Muscle layer of duodenum (tissue), 2 donors: ENCODE measurements at regions not wholly inside any gene's neighbourhood (a gene's known extent, or its start where the extent isn't known, plus 50 kb on each side); places are given as distances from the start of the nearest gene placed in this dataset.
"Not testable (repeated sequence)": the region's sequence is repeated elsewhere in the genome, so short reads cannot be mapped to it uniquely, and the experiment has no call there.

ENCODE experiments used
- H3K27ac ChIP-seq: one replicate; pipeline ENCODE4 v1.7.0; 2013; ENCODE audit warnings: mild to moderate bottlenecking, low read length
- H3K27me3 ChIP-seq: one replicate; pipeline ENCODE4 v1.7.0; 2013; ENCODE audit warnings: low read depth, mild to moderate bottlenecking, control low read depth, low read length
- H3K36me3 ChIP-seq, 2 donors: one replicate each; pipeline ENCODE4 v1.7.0; 2013; ENCODE audit warnings: low read length in 2 of 2, control low read depth in 1 of 2, mild to moderate bottlenecking in 1 of 2; ENCODE audit not compliant: insufficient read depth in 2 of 2, control insufficient read depth in 1 of 2
- H3K4me1 ChIP-seq, 2 donors: one replicate each; pipeline ENCODE4 v1.7.0; 2013; ENCODE audit warnings: low read length in 2 of 2, mild to moderate bottlenecking in 2 of 2, control low read depth in 1 of 2, moderate library complexity in 1 of 2; ENCODE audit not compliant: insufficient read depth in 2 of 2, control insufficient read depth in 1 of 2
- H3K4me3 ChIP-seq, 2 donors: one replicate each; pipeline ENCODE4 v1.7.0; 2013; ENCODE audit warnings: low read length in 2 of 2, low read depth in 1 of 2, mild to moderate bottlenecking in 1 of 2
- H3K9me3 ChIP-seq, 2 donors: one replicate each; pipeline ENCODE4 v1.7.0; 2013; ENCODE audit warnings: low read length in 2 of 2, control low read depth in 1 of 2, mild to moderate bottlenecking in 1 of 2; ENCODE audit not compliant: control insufficient read depth in 1 of 2
- donor health status: healthy.

DNA sequence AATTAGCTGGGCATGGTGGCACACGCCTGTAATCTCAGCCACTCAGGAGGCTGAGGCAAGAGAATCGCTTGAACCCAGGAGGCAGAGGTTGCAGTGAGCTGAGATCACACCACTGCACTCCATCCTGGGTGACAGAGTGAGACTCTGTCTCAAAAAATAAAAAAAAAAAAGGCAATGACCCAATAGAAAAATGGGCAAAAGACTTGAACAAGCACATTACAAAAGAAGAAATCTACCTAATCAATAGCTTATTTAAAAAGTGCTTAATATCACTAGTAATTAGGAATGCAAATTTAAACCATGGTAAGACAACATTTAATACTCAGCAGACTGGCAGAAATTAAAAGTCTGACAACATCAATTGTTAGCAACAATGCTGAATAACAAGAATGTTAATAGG is 163.6 kb upstream of the C11orf58 start:
- not testable (repeated sequence) for H3K27ac ChIP-seq, H3K4me1 ChIP-seq, H3K36me3 ChIP-seq, H3K4me3 ChIP-seq, H3K9me3 ChIP-seq, H3K27me3 ChIP-seq

DNA sequence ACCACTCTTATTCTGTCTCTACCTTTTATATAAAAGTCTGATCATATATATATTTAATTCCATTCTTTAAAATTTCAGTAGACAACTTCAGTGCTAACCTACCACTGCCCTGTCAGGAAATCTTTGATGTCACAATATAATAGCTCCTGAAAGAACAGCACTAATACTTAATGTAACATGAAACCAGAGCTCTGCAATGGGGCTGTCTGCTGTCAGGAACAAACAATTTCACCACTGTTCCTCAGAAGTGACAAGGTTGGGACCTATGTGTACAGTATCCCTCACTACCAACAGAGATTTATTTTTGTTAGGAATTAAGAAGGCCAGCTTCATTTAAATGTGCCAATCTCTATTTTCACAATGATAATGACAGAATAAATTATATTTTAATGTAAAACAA is 165.5 kb upstream of the C11orf58 start:
- H3K36me3 ChIP-seq, result no peaks in the 10 kb centered on the region
- H3K4me1 ChIP-seq, result no peaks in the 10 kb centered on the region
- no peaks in the 10 kb centered on the region for H3K9me3 ChIP-seq
- no peak overlapping the region for H3K27ac ChIP-seq
- no peaks in the 10 kb centered on the region for H3K27me3 ChIP-seq
- no peak overlapping the region for H3K4me3 ChIP-seq

DNA sequence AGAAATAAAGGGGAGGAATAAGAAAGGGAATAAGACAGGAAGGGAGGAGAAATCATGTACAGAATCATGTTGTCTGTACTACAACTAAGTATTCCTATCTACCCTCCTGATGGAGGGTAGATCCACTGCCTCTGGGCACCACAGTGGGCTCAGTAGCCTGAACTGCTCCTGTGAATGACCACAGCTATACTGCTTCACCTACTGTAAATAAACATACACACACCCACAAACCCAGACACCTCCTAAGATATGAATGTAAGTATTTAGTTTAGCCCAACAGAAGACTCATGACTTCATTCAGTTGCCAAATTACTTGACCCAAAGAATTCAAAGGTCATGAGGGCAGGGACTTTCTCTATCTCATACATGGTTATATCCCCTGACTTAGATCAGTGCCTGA is 177.3 kb upstream of the C11orf58 start:
- H3K4me3 ChIP-seq, result no peak overlapping the region
- H3K9me3 ChIP-seq, result no peaks in the 10 kb centered on the region
- no peaks in the 10 kb centered on the region for H3K36me3 ChIP-seq
- no peak overlapping the region for H3K27ac ChIP-seq
- no peaks in the 10 kb centered on the region for H3K27me3 ChIP-seq
- no peaks in the 10 kb centered on the region for H3K4me1 ChIP-seq

DNA sequence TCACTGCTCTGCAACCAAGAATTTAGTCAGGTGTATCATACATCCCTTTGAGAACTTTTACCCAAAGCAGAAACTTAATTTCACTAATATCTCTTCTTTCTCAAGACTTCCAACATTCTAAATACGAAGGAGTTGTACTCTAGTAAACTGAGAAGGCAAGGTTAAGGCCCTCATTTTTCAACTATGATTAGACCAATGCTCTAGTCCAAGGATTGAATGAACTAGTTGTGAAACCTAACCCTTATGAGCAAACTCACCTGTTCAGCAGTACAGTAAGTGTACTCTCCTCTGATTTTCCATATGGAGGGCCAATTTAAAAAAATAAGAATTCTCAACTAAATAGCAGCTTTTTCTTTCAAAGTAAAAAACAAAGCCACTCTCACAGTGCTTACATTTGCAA is 180.0 kb upstream of the C11orf58 start:
- Histone ChIP-seq H3K4me1 (no peaks in the 10 kb centered on the region), H3K27ac (no peak overlapping the region)

DNA sequence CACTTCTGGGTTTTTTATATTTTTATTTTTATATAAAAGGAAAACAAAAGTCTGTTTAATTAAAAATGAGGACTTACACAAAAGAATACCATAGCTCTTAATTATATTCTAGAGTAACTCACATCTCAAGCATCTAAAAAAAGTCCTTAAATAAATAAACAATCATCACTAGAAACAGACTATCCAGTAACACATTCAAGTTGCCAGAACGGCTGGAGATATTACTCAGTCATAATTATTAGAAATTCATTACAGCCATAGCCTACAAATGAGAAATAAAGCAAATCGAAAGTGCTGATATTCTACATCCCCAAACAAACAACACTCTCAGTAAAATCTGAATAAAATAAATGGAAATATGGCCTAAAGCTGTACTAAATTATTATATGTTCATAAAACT is 182.5 kb upstream of the C11orf58 start:
- Histone ChIP-seq H3K4me1 (no peaks in the 10 kb centered on the region), H3K27me3 (no peaks in the 10 kb centered on the region), H3K36me3 (no peaks in the 10 kb centered on the region), H3K4me3 (no peak overlapping the region), H3K9me3 (no peaks in the 10 kb centered on the region), H3K27ac (no peak overlapping the region)

More for the DNA sequence above, 180.0 kb upstream of the C11orf58 start:
- H3K4me3 ChIP-seq, result no peak overlapping the region
- no peaks in the 10 kb centered on the region for H3K27me3 ChIP-seq
- H3K36me3 ChIP-seq, result no peaks in the 10 kb centered on the region
- no peaks in the 10 kb centered on the region for H3K9me3 ChIP-seq

DNA sequence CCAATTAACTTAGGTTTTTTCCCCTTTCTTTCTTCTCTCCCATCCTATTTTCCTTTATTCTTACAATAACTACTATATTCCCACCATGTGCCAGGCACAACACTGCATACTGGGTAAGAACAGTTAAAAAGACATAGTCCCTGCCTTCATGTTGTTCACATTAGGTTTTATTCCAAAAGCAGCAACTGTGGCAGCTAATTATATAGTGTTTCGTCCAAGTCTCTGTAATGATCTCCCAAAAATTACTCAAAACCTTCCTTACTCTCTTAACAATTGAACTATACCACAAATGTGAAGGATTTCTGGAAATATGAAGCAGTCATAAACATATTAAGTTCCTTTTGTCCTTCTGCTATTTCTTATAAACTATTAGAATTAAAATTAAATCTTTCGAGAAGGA is 184.1 kb upstream of the C11orf58 start:
- H3K4me1 ChIP-seq, result no peaks in the 10 kb centered on the region
- no peaks in the 10 kb centered on the region for H3K36me3 ChIP-seq
- no peak overlapping the region for H3K4me3 ChIP-seq
- no peak overlapping the region for H3K27ac ChIP-seq
- peaks cover 0 to 5% of the 10 kb centered on the region in 2 donors for H3K9me3 ChIP-seq
- no peaks in the 10 kb centered on the region for H3K27me3 ChIP-seq

DNA sequence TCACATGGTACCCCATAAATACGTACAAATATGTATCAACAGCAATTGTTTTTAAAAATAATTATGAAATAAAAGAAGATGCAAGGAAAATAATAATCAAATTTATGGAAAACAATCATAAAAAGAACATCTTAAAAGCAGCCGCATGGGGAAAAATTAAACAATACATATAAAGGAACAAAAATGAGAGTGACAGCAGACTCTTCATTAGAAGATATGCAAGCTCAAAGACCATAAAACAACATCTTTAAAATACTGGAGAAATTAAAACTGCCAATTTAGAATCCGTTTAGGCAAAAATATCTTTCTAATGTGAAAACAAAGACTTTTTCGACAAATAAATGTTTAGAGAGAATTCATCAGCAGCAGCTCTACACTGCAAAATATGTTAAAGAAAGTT is 190.6 kb upstream of the C11orf58 start:
- Histone ChIP-seq H3K27ac (no peak overlapping the region), H3K4me1 (no peaks in the 10 kb centered on the region), H3K36me3 (no peaks in the 10 kb centered on the region), H3K4me3 (no peak overlapping the region), H3K9me3 (peaks cover 0 to 5% of the 10 kb centered on the region in 2 donors), H3K27me3 (no peaks in the 10 kb centered on the region)

DNA sequence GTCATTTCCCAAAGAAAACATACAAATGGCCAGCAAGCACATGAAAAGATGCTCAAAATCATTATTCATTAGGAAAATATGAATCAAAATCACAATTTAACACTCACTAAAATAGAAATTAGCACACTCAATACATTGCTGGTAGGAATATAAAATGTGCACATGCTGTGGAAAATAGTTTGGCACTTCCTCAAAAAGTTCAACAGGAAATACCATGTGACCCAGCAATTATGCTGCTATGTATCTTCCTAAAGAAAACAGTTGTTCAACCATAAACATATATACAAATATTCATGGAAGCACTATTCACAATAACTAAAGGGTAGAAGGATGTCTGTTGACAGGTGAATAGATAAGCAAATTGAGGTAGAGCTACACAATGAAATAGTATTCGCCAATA is 187.3 kb upstream of the SOX6 start:
- Histone ChIP-seq H3K4me1 (no peaks in the 10 kb centered on the region), H3K9me3 (no peaks in the 10 kb centered on the region), H3K4me3 (no peak overlapping the region), H3K27me3 (no peaks in the 10 kb centered on the region), H3K27ac (no peak overlapping the region), H3K36me3 (no peaks in the 10 kb centered on the region)

DNA sequence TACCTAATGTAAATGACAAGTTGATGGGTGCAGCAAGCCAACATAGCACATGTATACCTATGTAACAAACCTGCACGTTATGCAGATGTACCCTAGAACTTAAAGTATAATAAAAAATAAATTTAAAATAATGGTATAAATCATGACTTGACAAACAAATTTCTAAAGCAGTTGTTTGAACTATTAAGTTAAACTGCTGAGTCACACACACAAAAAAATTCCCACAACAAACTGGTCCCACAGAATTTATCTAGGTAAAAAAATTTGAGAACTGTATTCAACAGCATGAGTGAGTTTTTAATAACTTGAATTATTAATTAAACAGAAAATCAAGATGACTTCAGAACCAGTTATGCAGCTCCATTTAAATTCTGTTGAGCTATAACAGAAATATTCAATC is 186.0 kb upstream of the SOX6 start:
- H3K4me1 ChIP-seq, result no peaks in the 10 kb centered on the region
- H3K9me3 ChIP-seq, result no peaks in the 10 kb centered on the region
- H3K36me3 ChIP-seq, result no peaks in the 10 kb centered on the region
- H3K4me3 ChIP-seq, result no peak overlapping the region
- H3K27me3 ChIP-seq, result no peaks in the 10 kb centered on the region
- no peak overlapping the region for H3K27ac ChIP-seq

DNA sequence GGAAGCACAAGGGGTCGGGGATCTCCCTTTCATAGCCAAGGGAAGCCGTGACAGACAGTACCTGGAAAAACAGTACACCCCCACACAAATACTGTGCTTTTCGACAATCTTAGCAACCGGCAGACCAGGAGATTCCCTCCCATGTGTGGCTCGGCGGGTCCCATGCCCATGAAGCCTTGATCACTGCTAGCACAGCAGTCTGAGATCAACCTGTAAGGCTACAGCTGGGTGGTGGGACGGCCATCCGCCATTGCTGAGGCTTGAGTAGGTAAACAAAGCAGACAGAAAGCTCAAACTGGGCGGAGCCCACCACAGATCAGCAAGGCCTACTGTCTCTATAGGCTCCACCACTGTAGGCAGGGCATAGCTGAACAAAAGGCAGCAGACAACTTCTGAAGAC is 180.2 kb upstream of the SOX6 start:
- Histone ChIP-seq H3K27me3 (no peaks in the 10 kb centered on the region), H3K36me3 (no peaks in the 10 kb centered on the region), H3K4me3 (no peak overlapping the region), H3K9me3 (no peaks in the 10 kb centered on the region), H3K4me1 (no peaks in the 10 kb centered on the region), H3K27ac (no peak overlapping the region)

DNA sequence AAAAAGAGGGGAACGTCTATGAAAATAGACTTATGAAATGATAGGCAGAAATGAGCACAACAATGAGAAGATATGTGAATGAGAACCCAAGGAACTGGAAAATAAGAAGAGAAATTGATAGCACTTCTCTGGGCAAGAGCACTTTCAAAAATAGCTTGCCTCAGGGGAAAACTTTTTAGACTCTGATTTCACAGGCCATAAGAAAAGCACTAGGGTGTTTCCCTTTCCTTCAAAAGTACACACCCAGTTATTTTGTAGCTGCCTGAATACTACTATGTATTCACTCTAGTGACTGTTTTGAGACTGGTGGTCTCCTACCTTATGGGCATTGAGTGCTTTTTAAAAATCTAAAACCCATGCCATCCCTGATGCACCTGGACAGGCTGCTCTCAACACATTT is 172.3 kb upstream of the SOX6 start:
- Histone ChIP-seq H3K4me3 (no peak overlapping the region), H3K27me3 (no peaks in the 10 kb centered on the region), H3K36me3 (no peaks in the 10 kb centered on the region), H3K4me1 (no peaks in the 10 kb centered on the region), H3K9me3 (no peaks in the 10 kb centered on the region), H3K27ac (no peak overlapping the region)

DNA sequence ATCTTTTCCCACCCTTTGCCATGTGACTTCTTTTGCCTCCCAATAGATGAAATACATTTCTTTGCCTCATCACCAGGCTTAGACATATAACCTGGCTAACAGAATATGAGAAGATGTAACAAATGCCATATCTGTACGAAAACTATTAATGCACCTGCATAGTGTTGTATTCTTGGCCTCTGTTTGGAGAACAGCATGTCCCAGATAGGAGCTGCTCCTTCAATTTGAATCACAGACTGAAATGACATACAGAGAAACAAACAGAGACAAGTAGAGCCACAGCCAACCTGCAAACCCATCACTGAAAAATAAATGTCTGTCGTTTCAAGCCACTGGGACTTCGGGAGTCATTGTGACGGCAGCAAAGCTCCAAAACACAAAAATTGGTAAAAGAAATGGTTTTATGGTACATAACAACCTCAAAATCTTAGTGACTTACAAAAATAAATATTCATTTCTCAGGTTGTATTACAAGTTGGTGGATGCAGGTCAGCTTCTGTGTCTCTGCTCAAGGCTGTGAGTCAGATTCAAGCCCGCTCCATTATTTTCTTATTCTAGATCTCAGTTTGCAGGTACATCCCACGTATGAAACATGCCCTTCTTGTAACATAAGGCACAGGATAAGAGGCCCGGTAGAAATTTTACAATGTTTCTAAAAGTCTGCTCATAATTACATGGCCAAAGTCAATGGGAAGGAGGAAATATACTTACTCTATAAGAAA is 171.3 kb upstream of the SOX6 start:
- Histone ChIP-seq H3K4me3 (no peak overlapping the region), H3K36me3 (no peaks in the 10 kb centered on the region), H3K4me1 (no peaks in the 10 kb centered on the region), H3K9me3 (no peaks in the 10 kb centered on the region), H3K27me3 (no peaks in the 10 kb centered on the region), H3K27ac (no peak overlapping the region)
